A673 (cell line): ENCODE measurements at regions not wholly inside any gene's neighbourhood (a gene's known extent, or its start where the extent isn't known, plus 50 kb on each side); places are given as distances from the start of the nearest gene placed in this dataset.
"Not testable (repeated sequence)": the region's sequence is repeated elsewhere in the genome, so short reads cannot be mapped to it uniquely, and the experiment has no call there.

Experiments
- BruUV-seq: library from RNA; stranded (reverse); fragments of 400-500 nt; replicated peaks from 2 replicates; lab custom pipeline; 2021; lab: Mats Ljungman, UMichigan
- CTCF ChIA-PET: fragments of 300-600 bp; sonication (Branson Sonifier 250); formaldehyde crosslinking; loops from one replicate; lab custom pipeline; 2022; ENCODE audit warnings: antibody characterized with exemption; lab: Charles Lee
- POLR2A ChIA-PET: fragments of 300-600 bp; sonication (Branson Sonifier 250); formaldehyde crosslinking; loops from one replicate; lab custom pipeline; 2022; ENCODE audit warnings: antibody characterized with exemption; ENCODE audit not compliant: low non-redundant PET; lab: Charles Lee
- DNase-seq: peaks from one replicate; pipeline ENCODE4 v3.0.0-alpha.2; 2015; ENCODE audit warnings: low spot score
- H3K27ac ChIP-seq: fragments of 200-600 bp; sonication (generic); 2 replicates; pipeline ENCODE4 v1.5.1; 2016; ENCODE audit warnings: mixed run types, low read depth, mild to moderate bottlenecking, mixed read lengths, antibody characterized with exemption, low read length; ENCODE audit not compliant: poor library complexity, severe bottlenecking
- H3K27me3 ChIP-seq: fragments of 200-600 bp; sonication (generic); replicated peaks from 2 replicates; pipeline ENCODE4 v1.6.1; 2017; ENCODE audit warnings: mixed run types, low read depth, mild to moderate bottlenecking, mixed read lengths, antibody characterized with exemption, low read length; ENCODE audit not compliant: insufficient read depth, poor library complexity
- H3K36me3 ChIP-seq: fragments of 200-600 bp; sonication (generic); 2 replicates; pipeline ENCODE4 v1.6.1; 2016; ENCODE audit warnings: mixed run types, mild to moderate bottlenecking, mixed read lengths, antibody characterized with exemption, low read length; ENCODE audit not compliant: insufficient read depth, poor library complexity, severe bottlenecking
- H3K4me1 ChIP-seq: fragments of 200-600 bp; sonication (generic); 2 replicates; pipeline ENCODE4 v1.6.1; 2017; ENCODE audit warnings: mixed run types, mild to moderate bottlenecking, mixed read lengths, antibody characterized with exemption, low read length; ENCODE audit not compliant: insufficient read depth, poor library complexity, severe bottlenecking
- H3K4me3 ChIP-seq: fragments of 200-600 bp; sonication (generic); 2 replicates; pipeline ENCODE4 v1.5.1; 2016; ENCODE audit warnings: low read depth, mixed run types, mild to moderate bottlenecking, mixed read lengths, low read length; ENCODE audit not compliant: poor library complexity, severe bottlenecking
- H3K9me3 ChIP-seq: fragments of 200-600 bp; sonication (generic); 2 replicates; pipeline ENCODE4 v1.6.1; 2016; ENCODE audit warnings: mixed run types, low read depth, mild to moderate bottlenecking, mixed read lengths, antibody characterized with exemption, low read length; ENCODE audit not compliant: poor library complexity, severe bottlenecking
- EZH2 ChIP-seq: fragments of 200-600 bp; sonication (generic); IDR thresholded peaks from 2 replicates; pipeline ENCODE4 v1.6.1; 2017; ENCODE audit warnings: borderline replicate concordance, low read depth, mild to moderate bottlenecking, mixed read lengths, antibody characterized with exemption, low read length; ENCODE audit not compliant: poor library complexity, severe bottlenecking
- intact Hi-C: fragments of 100-400 bp; cut with micrococcal nuclease; formaldehyde crosslinking; loops from one replicate; pipeline ENCODE4 v1.10.0; 2022; ENCODE audit not compliant: unreplicated experiment
- TF ChIP-seq, protein P1 (sequence below): fragments of 300-800, 200-600 bp; sonication (generic); conservative IDR thresholded peaks from 2 replicates; pipeline ENCODE4 v1.5.1; 2017; ENCODE audit warnings: low read depth, mild to moderate bottlenecking, antibody characterized with exemption, low read length, moderate library complexity, mixed read lengths

DNA sequence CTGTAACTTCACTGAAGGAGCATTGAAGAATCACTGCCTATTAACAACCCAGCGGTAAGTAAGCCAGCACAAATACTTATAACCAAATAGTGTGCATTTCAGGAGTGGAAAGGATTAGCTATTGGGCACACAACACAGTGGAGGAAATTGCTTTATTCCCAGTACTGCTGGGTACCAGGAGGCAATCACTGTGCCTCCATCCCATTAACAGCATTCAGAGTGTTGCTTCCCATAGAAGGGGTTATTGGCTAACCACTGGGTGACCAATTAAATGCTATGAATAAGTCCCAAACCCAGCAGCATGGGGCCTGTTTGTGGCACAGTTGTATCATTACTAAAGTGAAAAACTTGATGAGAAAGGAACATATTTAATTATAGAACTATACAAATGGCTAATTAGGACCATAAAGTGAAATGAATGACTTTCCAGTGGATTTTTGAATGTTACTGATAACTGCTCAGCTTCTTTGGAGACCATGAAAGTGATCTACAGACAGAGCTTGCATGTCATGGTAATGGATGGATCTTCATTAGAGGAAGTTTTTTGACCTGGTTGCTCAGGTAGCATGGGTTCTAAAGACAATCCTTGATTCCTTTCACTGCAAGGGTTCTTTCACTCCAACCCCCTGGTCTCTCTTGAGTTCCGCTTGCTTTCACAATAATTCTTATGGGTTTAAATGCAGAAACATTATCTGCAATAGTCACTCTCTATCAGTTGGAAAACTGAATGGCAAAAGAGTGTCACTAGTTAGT, 413.3 kb upstream of the RORB start:
- DNase-seq: no peak
- Histone ChIP-seq H3K9me3 (no peaks in the 10 kb centered on the region), H3K4me3 (no peak overlapping the region), H3K27me3 (no peaks in the 10 kb centered on the region), H3K4me1 (no peaks in the 10 kb centered on the region), H3K27ac (no peak overlapping the region), H3K36me3 (no peaks in the 10 kb centered on the region)
- intact Hi-C loops: no loop called here
- ChIA-PET POLR2A (no interaction called here), CTCF (interaction anchor here (0.5 kb wide), 1 partner anchor 8 kb away, joined by 3 read pairs; no protein-coding TSS in a partner anchor)
- TF ChIP-seq, protein P1, sequence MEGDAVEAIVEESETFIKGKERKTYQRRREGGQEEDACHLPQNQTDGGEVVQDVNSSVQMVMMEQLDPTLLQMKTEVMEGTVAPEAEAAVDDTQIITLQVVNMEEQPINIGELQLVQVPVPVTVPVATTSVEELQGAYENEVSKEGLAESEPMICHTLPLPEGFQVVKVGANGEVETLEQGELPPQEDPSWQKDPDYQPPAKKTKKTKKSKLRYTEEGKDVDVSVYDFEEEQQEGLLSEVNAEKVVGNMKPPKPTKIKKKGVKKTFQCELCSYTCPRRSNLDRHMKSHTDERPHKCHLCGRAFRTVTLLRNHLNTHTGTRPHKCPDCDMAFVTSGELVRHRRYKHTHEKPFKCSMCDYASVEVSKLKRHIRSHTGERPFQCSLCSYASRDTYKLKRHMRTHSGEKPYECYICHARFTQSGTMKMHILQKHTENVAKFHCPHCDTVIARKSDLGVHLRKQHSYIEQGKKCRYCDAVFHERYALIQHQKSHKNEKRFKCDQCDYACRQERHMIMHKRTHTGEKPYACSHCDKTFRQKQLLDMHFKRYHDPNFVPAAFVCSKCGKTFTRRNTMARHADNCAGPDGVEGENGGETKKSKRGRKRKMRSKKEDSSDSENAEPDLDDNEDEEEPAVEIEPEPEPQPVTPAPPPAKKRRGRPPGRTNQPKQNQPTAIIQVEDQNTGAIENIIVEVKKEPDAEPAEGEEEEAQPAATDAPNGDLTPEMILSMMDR: no peak
- no peak for TF ChIP-seq EZH2
- no TSS peak for BruUV-seq

DNA sequence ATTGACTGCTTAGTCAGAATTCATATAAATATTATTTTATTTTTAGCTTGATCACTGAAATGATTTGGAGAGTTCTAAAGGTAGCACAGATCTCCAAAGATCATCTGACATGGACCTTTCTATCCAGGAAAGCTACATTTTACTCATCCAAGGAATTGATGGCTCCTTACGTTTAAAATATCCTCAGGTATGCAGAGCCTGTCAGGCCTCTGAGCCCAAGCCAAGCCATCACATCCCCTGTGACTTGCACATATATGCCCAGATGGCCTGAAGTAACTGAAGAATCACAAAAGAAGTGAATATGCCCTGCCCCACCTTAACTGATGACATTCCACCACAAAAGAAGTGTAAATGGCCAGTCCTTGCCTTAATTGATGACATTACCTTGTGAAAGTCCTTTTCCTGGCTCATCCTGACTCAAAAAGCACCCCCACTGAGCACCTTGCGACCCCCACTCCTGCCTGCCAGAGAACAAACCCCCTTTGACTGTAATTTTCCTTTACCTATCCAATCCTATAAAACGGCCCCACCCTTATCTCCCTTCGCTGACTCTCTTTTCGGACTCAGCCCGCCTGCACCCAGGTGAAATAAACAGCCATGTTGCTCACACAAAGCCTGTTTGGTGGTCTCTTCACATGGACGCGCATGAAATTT, 411.6 kb upstream of the RORB start:
- H3K4me1 ChIP-seq, H3K36me3 ChIP-seq, H3K27me3 ChIP-seq, BruUV-seq, H3K27ac ChIP-seq, H3K9me3 ChIP-seq, CTCF ChIA-PET, DNase-seq, H3K4me3 ChIP-seq, POLR2A ChIA-PET, intact Hi-C loops: not testable (repeated sequence)

DNA sequence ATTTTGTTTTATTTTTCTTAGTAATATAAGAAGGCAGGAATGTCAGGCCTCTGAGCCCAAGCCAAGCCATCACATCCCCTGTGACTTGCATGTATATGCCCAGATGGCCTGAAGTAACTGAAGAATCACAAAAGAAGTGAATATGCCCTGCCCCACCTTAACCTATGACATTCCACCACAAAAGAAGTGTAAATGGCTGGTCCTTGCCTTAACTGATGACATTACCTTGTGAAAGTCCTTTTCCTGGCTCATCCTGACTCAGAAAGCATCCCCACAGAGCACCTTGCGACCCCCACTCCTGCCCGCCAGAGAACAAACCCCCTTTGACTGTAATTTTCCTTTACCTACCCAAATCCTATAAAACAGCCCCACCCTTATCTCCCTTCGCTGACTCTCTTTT, 406.2 kb upstream of the RORB start:
- BruUV-seq, CTCF ChIA-PET, H3K36me3 ChIP-seq, H3K4me3 ChIP-seq, intact Hi-C loops, H3K27ac ChIP-seq, H3K27me3 ChIP-seq, POLR2A ChIA-PET, H3K9me3 ChIP-seq, DNase-seq, H3K4me1 ChIP-seq: not testable (repeated sequence)

DNA sequence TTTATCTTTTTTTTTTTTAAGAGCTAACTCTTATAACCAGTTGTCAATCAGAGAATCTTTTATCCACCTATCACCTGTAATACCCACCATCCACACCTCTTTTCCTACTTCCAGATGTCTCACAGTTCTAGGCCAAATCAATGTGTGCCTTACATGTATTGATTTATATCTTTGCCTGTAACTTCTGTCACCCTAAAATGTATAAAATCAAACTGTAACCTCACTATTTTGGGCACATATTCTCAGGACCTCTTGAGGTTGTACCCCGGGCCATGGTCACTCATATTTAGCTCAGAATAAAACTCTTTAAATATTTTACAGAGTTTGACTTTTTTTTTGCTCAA, 404.7 kb upstream of the RORB start:
- H3K27ac ChIP-seq: no peak overlapping the region
- POLR2A ChIA-PET: no interaction called here

DNA sequence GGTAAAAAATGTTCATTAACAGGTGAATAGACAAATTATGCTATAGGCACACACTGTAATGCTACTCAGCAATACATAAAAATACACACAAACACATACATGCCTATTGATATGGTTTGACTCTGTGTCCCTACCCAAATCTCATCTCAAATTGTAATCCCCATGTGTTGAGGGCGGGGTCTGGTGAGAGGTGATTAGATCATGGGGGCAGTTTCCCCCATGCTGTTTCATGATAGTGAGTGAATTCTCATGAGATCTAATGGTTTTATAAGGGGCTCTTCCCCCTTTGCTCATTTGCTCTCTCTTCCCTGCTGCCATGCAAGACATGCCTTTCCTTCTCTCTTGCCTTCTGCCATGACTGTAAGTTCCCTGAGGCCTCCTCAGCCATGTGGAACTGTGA, 403.1 kb upstream of the RORB start:
- H3K36me3 ChIP-seq, CTCF ChIA-PET, BruUV-seq, H3K4me3 ChIP-seq, POLR2A ChIA-PET, H3K27ac ChIP-seq, intact Hi-C loops, H3K27me3 ChIP-seq, H3K9me3 ChIP-seq, DNase-seq, H3K4me1 ChIP-seq: not testable (repeated sequence)

More for the DNA sequence above, 404.7 kb upstream of the RORB start:
- H3K4me1 ChIP-seq: no peaks in the 10 kb centered on the region
- H3K27me3 ChIP-seq: no peaks in the 10 kb centered on the region
- BruUV-seq: no TSS peak
- no peaks in the 10 kb centered on the region for H3K36me3 ChIP-seq
- DNase-seq: no peak
- H3K9me3 ChIP-seq: no peaks in the 10 kb centered on the region
- TF ChIP-seq, protein P1: no peak
- TF ChIP-seq EZH2: no peak
- intact Hi-C loops: no loop called here
- CTCF ChIA-PET: interaction anchor here (0.7 kb wide), 2 partner anchors 8 to 891 kb away, joined by 3 to 5 read pairs; no protein-coding TSS in a partner anchor
- H3K4me3 ChIP-seq: no peak overlapping the region
